GM12891 (cell line): ENCODE measurements at regions not wholly inside any gene's neighbourhood (a gene's known extent, or its start where the extent isn't known, plus 50 kb on each side); places are given as distances from the start of the nearest gene placed in this dataset.
"Not testable (repeated sequence)": the region's sequence is repeated elsewhere in the genome, so short reads cannot be mapped to it uniquely, and the experiment has no call there.

Source experiments
- DNase-seq: peaks from one replicate; pipeline ENCODE4 v3.0.0; 2011; ENCODE audit warnings: low spot score; ENCODE audit not compliant: insufficient read length
- FAIRE-seq: peaks from 2 replicates; lab custom pipeline; 2011; peaks lifted over from hg19 to GRCh38; lab: Jason Lieb, UNC
- PAX5 ChIP-seq: IDR thresholded peaks from 2 replicates; pipeline ENCODE4 v1.6.1; 2011; ENCODE audit warnings: low read length, moderate library complexity, mild to moderate bottlenecking; ENCODE audit not compliant: insufficient read depth, severe bottlenecking
- POLR2A ChIP-seq: IDR thresholded peaks from 2 replicates; pipeline ENCODE4 v1.6.1; 2011; ENCODE audit warnings: low read depth, low read length, control low read depth
- POLR2AphosphoS5 ChIP-seq: IDR thresholded peaks from 2 replicates; pipeline ENCODE4 v1.6.1; 2011; ENCODE audit warnings: low read depth, low read length, control low read depth
- POU2F2 ChIP-seq: IDR thresholded peaks from 2 replicates; pipeline ENCODE4 v1.6.1; 2011; ENCODE audit warnings: low read depth, mild to moderate bottlenecking, control low read depth, low read length, moderate library complexity
- SPI1 ChIP-seq: IDR thresholded peaks from 2 replicates; pipeline ENCODE4 v1.6.1; 2011; ENCODE audit warnings: low read depth, low read length, control low read depth
- TAF1 ChIP-seq: IDR thresholded peaks from 2 replicates; pipeline ENCODE4 v1.6.1; 2011; ENCODE audit warnings: low read depth, low read length, control low read depth

DNA sequence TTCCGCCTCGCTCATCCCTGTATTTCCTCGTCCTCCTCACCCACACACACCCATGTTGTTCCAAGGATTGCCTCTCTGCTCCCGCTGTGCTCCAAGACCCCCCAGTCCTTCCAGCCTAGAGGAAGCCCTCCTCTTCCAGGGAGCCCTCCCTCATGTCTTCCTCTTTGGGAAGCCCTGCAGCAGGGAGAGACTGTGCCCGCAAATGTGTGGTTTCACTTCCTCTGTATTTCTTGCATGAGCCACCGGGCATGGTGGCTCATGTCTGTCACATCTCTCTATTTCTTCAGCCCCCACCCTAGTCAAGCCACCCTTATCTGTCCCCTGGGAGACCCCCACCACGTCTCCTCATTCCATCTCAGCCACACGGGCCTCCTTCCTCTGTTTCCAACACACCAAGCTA is 57.5 kb upstream of the PAX7 start:
- DNase-seq (no peak), FAIRE-seq (no peak)
- TF ChIP-seq POLR2A (no peak), PAX5 (no peak), POLR2AphosphoS5 (no peak), POU2F2 (no peak), TAF1 (no peak), SPI1 (peak; percentile 83)

DNA sequence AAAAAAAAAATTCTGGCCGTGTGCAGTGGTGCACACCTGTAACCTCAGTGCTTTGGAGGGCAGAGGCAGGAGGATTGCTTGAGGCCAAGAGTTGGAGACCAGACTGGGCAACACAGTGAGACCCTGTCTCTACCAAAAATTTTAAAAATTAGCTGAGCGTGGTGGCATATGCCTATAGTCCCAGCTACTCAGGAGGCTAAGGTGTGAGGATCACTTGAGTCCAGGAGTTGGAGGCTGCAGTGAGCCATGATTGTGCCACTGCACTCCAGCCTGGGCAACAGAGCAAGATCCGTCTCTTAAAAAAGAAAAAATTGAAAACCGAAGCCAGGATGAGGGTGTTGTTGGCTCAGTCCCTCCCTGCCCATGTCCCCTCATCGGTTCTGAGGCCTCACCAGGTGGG is 55.9 kb upstream of the PAX7 start:
- DNase-seq (no peak), FAIRE-seq (no peak)
- TF ChIP-seq SPI1: no peak
- TF ChIP-seq POLR2A: no peak
- TF ChIP-seq PAX5: no peak
- no peak for TF ChIP-seq POLR2AphosphoS5
- TF ChIP-seq TAF1: no peak
- no peak for TF ChIP-seq POU2F2

DNA sequence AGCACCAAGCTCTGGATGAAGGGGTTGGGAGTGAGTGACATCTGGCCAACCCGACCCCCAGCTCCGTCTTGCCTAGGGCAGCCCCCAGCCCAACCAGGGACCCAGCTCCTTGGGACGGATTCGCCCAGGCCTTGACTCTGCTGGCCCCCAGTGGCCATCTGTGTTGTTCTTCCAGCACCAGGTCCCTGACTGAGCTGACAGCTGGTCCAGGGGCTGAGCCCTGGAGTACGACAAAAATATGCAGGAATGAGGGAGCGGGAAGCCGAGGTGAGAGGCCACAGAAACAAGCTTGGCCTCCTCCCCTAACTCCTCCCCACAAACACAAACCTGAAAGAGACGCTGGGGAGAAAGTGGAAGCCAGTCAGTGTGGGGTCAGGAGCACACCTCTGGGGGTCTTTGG is 55.0 kb upstream of the PAX7 start:
- TF ChIP-seq PAX5 (no peak), SPI1 (no peak), POLR2AphosphoS5 (no peak), POU2F2 (no peak), TAF1 (no peak), POLR2A (no peak)
- peak; percentile 51 for DNase-seq
- FAIRE-seq: no peak

DNA sequence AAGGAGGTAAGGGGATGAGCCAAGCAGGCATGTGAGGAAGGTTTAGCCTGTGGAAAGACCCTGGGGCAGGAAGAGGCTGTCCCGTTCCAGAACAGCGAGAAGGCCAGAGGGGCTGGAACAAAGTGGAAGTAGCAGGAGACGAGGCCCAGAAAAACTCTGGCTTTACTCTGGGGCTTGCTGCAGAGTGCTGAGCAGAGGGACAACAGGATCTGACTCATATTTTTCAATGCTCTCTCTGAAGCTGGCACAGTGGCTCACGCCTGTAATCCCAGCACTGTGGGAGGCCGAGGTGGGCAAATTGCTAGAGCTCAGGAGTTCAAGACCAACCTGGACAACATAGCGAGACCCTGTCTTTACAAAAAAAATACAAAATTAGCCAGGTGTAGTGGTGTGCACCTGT is 52.4 kb upstream of the PAX7 start:
- DNase-seq: no peak
- no peak for FAIRE-seq
- TF ChIP-seq POLR2A (no peak), POU2F2 (no peak), PAX5 (no peak), SPI1 (no peak), TAF1 (no peak), POLR2AphosphoS5 (no peak)

DNA sequence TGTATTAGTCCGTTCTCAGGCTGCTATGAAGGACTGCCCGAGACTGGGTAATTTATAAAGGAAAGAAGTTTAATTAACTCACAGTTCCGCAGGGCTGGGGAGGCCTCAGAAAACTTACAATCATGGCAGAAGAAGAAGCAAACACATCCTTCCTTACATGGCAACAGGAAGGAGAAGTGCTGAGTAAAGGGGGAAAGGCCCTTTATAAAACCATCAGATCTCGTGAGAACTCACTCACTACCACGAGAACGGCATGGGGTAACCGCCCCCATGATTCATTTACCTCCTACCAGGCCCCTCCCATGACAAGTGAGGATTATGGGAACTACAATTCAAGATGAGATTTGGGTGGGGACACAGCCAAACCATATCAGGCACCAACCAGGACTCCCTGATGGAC is 51.4 kb upstream of the PAX7 start:
- DNase-seq, FAIRE-seq: not testable (repeated sequence)

DNA sequence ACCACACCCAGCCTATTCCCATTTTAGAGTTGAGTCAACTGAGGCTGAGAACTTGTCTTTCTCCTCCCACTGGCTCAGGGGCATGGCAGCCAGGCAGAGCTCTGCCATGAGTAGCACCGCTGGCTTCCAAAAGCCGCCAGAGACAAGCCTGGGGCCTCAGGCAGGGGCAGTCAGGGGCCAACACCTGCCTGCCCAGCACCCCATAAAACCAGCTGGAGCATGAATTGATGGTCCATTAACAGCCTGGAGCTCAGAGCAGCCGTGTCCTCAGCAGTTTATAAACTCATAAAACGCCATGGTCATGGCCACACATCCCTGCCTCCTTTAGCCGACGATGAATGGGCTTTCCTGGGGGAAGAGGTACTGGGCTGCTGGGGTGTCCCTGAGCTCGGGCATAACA is 50.6 kb upstream of the PAX7 start:
- no peak for DNase-seq
- TF ChIP-seq PAX5: no peak
- TF ChIP-seq POLR2AphosphoS5: no peak
- TF ChIP-seq TAF1: no peak
- no peak for TF ChIP-seq POU2F2
- TF ChIP-seq POLR2A: no peak
- TF ChIP-seq SPI1: no peak
- FAIRE-seq: no peak

DNA sequence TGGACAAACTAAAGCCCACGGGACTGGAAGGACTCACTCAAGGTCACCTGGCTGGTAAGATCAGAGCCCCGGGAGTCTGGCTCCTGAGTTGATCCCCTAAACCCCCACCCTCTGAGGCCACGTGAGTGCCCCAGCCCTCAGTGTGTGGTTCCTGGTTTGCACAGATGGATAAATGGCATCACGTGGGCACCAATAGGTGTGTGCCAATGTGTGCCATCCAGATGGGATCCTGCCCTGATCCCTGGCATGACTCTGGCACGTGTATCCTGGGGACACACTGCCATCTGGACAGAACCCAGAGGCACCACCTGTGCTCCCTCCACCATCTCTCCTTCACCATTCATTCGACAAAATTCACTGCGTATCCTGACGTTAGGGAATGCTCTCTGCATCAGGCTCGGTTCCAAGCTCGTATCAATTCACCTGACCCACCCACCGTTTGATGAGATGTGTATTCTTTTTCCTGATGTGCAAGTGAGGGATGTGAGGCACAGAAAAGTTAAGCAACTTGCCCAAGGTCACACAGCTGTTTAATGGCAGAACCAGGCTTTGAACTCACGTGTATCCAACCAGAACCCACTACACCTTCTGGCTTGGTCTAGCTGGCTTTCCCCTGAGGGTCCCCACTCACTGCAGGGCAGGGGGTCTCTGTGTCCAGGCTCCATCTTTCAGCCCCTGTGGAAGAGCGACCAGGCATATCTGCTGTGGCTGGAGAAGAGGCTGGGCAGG is 49.8 kb upstream of the PAX7 start:
- TF ChIP-seq PAX5 (no peak), SPI1 (no peak)
- no peak for FAIRE-seq
- DNase-seq: no peak
